Activated CD4-positive, alpha-beta T cell treated with anti-CD3 and anti-CD28 coated beads for 36 hours (primary cell): ENCODE measurements at regions not wholly inside any gene's neighbourhood (a gene's known extent, or its start where the extent isn't known, plus 50 kb on each side); places are given as distances from the start of the nearest gene placed in this dataset.
"Not testable (repeated sequence)": the region's sequence is repeated elsewhere in the genome, so short reads cannot be mapped to it uniquely, and the experiment has no call there.

Source experiments
- ATAC-seq: fragments of 200-7000 bp; cut with Tn5 transposase; one replicate; pipeline ENCODE4 v1.10.0; 2021; ENCODE audit warnings: mild to moderate bottlenecking, moderate library complexity
- CTCF ChIA-PET: fragments of 350-600 bp; sonication (Branson Sonifier 250); formaldehyde crosslinking; loops from one replicate; lab custom pipeline; 2021; ENCODE audit warnings: antibody characterized with exemption; lab: Charles Lee
- POLR2A ChIA-PET: fragments of 350-600 bp; sonication (Branson Sonifier 250); formaldehyde crosslinking; loops from one replicate; lab custom pipeline; 2021; ENCODE audit warnings: antibody characterized with exemption, inconsistent platforms; lab: Charles Lee
- DNase-seq: peaks from one replicate; pipeline ENCODE4 v3.0.0-alpha.2; 2020
- H3K27ac Mint-ChIP-seq: one replicate; pipeline ENCODE4 v1.8.0; 2021; ENCODE audit warnings: mixed read lengths
- H3K27me3 Mint-ChIP-seq: one replicate; pipeline ENCODE4 v1.8.0; 2021; ENCODE audit warnings: mixed read lengths
- H3K36me3 Mint-ChIP-seq: one replicate; pipeline ENCODE4 v1.8.0; 2021; ENCODE audit warnings: low read depth, mixed read lengths
- H3K4me1 Mint-ChIP-seq: one replicate; pipeline ENCODE4 v1.8.0; 2021; ENCODE audit warnings: mixed read lengths
- H3K4me3 Mint-ChIP-seq: one replicate; pipeline ENCODE4 v1.8.0; 2021; ENCODE audit warnings: mild to moderate bottlenecking, moderate library complexity, mixed read lengths
- H3K9me3 Mint-ChIP-seq: one replicate; pipeline ENCODE4 v1.8.0; 2021; ENCODE audit warnings: low read depth, mixed read lengths
- intact Hi-C, 2 experiments: fragments of 100-400 bp; cut with DNase I in 1 of 2; cut with micrococcal nuclease in 1 of 2; formaldehyde crosslinking; loops; one replicate each; pipeline versions ENCODE4 v1.14.2 to v1.15.1; 2022 to 2024; cut with DNase I, micrococcal nuclease

- intact Hi-C loops, result no loop called here
- H3K9me3 Mint-ChIP-seq, result no peaks in the 10 kb centered on the region
- no peak overlapping the region for H3K27ac Mint-ChIP-seq
- no peaks in the 10 kb centered on the region for H3K36me3 Mint-ChIP-seq
- ChIA-PET CTCF (interaction anchor here (0.6 kb wide), 1 partner anchor 107 kb away, joined by 3 read pairs; no protein-coding TSS in a partner anchor), POLR2A (no interaction called here)
- ATAC-seq (no peak), DNase-seq (no peak)
- H3K27me3 Mint-ChIP-seq, result peaks cover 28% of the 10 kb centered on the region
- no peak overlapping the region for H3K4me3 Mint-ChIP-seq
- no peaks in the 10 kb centered on the region for H3K4me1 Mint-ChIP-seq
These were observed 105.4 kb upstream of the LY86 start for GRCh38 chr6:6483168-6483567.

DNA sequence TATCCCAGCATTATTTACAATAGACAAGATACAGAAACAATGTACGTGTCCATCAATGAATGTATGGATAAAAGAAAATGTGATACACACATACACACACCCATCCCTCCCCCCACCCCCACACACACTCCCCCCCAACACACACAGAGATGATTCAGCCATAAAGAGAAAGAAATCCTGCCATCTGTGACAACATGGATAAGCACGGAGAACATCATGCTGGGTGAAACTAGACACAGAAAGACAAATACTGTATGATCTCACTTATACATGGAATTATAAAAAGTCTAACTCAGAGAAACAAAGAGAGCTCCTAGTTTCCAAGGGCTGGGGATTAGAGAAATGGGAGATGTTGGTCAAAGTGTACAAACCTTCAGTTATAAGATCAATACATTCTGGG, 104.8 kb upstream of the LY86 start:
- DNase-seq, result no peak
- Mint-ChIP-seq H3K36me3 (no peaks in the 10 kb centered on the region), H3K4me1 (no peaks in the 10 kb centered on the region), H3K9me3 (no peaks in the 10 kb centered on the region), H3K27me3 (peaks cover 26% of the 10 kb centered on the region), H3K27ac (no peak overlapping the region), H3K4me3 (no peak overlapping the region)
- ChIA-PET CTCF (interaction anchor here (0.6 kb wide), 1 partner anchor 106 kb away, joined by 3 read pairs; no protein-coding TSS in a partner anchor), POLR2A (no interaction called here)
- ATAC-seq, result no peak
- intact Hi-C loops, result no loop called here

- CTCF ChIA-PET, result no interaction called here
- intact Hi-C loops, result no loop called here
- H3K4me1 Mint-ChIP-seq, result no peaks in the 10 kb centered on the region
- ATAC-seq (no peak), DNase-seq (no peak)
- no peak overlapping the region for H3K4me3 Mint-ChIP-seq
- H3K27me3 Mint-ChIP-seq, result peaks cover 22% of the 10 kb centered on the region
- POLR2A ChIA-PET, result no interaction called here
- no peaks in the 10 kb centered on the region for H3K36me3 Mint-ChIP-seq
- H3K27ac Mint-ChIP-seq, result no peak overlapping the region
- no peaks in the 10 kb centered on the region for H3K9me3 Mint-ChIP-seq
These were observed 103.8 kb upstream of the LY86 start for GRCh38 chr6:6484681-6485080.

DNA sequence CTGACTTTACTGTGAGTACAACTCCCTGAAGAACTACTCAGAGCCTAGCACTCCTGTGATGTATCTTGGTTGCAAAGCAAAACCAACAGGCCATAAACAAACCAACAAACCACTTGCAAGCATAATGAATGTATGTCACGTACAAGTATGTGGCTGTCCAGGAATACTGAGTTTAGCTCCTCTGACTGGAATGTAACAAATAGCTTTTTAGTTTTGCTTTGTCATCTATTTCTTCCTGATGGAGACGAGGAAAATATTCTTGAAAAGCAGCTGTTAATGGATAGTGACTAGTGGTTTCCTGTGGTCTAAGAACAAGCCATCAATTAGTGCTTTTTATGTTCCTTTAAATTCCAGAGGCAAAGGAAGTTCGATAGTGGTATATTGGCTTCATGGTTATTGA, 101.9 kb upstream of the LY86 start:
- H3K36me3 Mint-ChIP-seq, result no peaks in the 10 kb centered on the region
- ChIA-PET POLR2A (no interaction called here), CTCF (interaction anchor here (0.5 kb wide), 1 partner anchor 59 kb away, joined by 3 read pairs; no protein-coding TSS in a partner anchor)

DNA sequence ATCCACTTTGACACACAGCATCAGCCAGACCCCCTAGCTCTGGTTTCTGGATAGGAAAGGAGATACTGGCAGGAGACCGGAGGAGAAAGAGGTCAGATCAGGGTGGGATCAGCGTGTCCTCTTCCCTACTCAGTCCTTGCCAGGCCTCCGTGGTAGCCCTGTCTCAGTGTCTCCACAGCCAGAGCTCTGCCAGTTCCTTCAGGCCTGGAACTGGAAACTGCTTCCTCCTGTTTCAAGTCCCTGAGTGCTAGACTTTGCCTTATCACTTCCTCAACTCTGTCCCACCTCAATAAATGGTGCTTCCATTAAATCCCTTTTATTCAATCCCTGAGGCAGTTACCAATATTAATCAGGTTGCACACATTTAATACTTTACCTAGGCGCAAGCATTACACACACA, 96.8 kb upstream of the LY86 start:
- Mint-ChIP-seq H3K4me1 (no peaks in the 10 kb centered on the region), H3K36me3 (no peaks in the 10 kb centered on the region), H3K9me3 (no peaks in the 10 kb centered on the region), H3K4me3 (no peak overlapping the region), H3K27ac (no peak overlapping the region), H3K27me3 (peaks cover 10% of the 10 kb centered on the region)
- ChIA-PET POLR2A (no interaction called here), CTCF (no interaction called here)
- ATAC-seq, result no peak
- no peak for DNase-seq
- intact Hi-C loops, result no loop called here

More for the DNA sequence above, 101.9 kb upstream of the LY86 start:
- H3K9me3 Mint-ChIP-seq, result no peaks in the 10 kb centered on the region
- no peaks in the 10 kb centered on the region for H3K4me1 Mint-ChIP-seq
- no peak overlapping the region for H3K4me3 Mint-ChIP-seq
- H3K27ac Mint-ChIP-seq, result no peak overlapping the region
- intact Hi-C loops, result no loop called here
- DNase-seq (no peak), ATAC-seq (no peak)
- H3K27me3 Mint-ChIP-seq, result peaks cover 14% of the 10 kb centered on the region

- Mint-ChIP-seq H3K27ac (no peak overlapping the region), H3K4me1 (no peaks in the 10 kb centered on the region), H3K27me3 (peaks cover 12% of the 10 kb centered on the region), H3K4me3 (no peak overlapping the region), H3K9me3 (no peaks in the 10 kb centered on the region), H3K36me3 (no peaks in the 10 kb centered on the region)
- DNase-seq, result no peak
- CTCF ChIA-PET, result no interaction called here
- ATAC-seq, result no peak
- intact Hi-C loops, result no loop called here
- POLR2A ChIA-PET, result no interaction called here
These were observed 95.8 kb upstream of the LY86 start for GRCh38 chr6:6492675-6493074.

DNA sequence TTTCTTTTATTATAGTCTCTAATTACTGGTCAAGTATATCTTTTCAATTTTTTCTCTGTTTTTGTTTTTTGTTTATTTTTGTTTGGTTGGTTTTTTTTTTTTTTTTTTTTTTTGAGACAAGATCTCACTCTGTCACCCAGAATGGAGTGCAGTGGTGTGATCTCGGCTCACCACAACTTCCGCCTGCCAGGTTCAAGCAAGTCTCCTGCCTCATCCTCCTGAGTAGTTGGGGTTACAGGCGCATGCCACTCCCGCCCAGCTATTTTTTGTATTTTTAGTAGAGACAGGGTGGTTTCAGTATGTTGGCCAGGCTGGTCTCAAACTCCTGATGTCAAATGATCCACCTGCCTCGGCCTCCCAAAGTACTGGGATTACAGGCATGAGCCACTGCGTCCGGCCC, 94.4 kb upstream of the LY86 start:
- H3K27ac Mint-ChIP-seq, H3K36me3 Mint-ChIP-seq, H3K4me1 Mint-ChIP-seq, POLR2A ChIA-PET, H3K9me3 Mint-ChIP-seq, ATAC-seq, H3K4me3 Mint-ChIP-seq, intact Hi-C loops: not testable (repeated sequence)
- DNase-seq, result peak; percentile 29
- peaks cover 14% of the 10 kb centered on the region for H3K27me3 Mint-ChIP-seq
- CTCF ChIA-PET, result interaction anchor here (1.5 kb wide), 1 partner anchor 1023 kb away, joined by 5 read pairs; no protein-coding TSS in a partner anchor

DNA sequence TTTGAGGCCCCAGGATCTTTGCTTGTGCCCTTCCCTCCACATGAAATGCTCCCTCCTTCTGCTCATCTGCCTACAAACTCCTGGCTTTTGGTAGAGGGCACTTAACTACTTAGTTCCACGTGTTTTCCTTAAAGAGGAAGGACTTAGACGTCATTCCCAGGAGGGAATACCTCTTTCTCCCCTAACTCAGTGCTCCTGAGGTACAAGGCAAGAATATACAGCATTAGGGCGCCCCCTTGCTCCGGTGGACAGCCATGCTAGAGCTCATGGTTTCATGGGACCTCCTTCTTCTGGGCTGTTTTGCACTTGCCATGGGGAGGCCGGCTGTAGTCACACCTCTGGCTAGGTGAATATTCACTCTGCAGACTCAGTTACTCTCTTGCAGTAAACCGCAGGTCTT, 93.8 kb upstream of the LY86 start:
- Mint-ChIP-seq H3K27ac (no peak overlapping the region), H3K4me1 (no peaks in the 10 kb centered on the region), H3K4me3 (no peak overlapping the region), H3K36me3 (no peaks in the 10 kb centered on the region), H3K9me3 (no peaks in the 10 kb centered on the region), H3K27me3 (peaks cover 18% of the 10 kb centered on the region)
- no peak for ATAC-seq
- peak; percentile 67 for DNase-seq
- CTCF ChIA-PET, result interaction anchor here (1.5 kb wide), 1 partner anchor 1023 kb away, joined by 5 read pairs; no protein-coding TSS in a partner anchor
- intact Hi-C loops, result no loop called here
- POLR2A ChIA-PET, result no interaction called here

DNA sequence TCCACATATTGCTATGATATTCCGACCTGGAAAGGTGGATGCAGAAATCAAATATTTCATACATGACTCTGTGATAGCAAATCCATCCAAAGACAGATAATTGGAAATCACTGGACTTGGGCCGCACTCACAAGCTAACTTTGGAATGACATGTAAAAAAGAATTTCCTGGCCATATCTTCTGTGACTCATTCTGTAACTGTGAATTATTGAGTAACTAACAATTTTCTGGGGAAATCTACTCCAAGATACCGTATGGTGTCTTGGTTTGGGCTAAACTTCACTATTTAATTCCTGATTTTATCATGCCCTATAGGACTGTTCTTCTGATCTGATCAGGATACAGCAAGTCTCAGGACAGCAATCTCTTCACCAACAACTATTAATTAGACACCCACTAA, 92.7 kb upstream of the LY86 start:
- intact Hi-C loops, result no loop called here
- ChIA-PET CTCF (interaction anchor here (0.7 to 0.8 kb wide), 2 partner anchors 47 to 438 kb away, joined by 3 read pairs; no protein-coding TSS in a partner anchor), POLR2A (no interaction called here)
- H3K4me1 Mint-ChIP-seq, result no peaks in the 10 kb centered on the region
- H3K36me3 Mint-ChIP-seq, result no peaks in the 10 kb centered on the region
- H3K27me3 Mint-ChIP-seq, result peaks cover 24% of the 10 kb centered on the region
- no peak for ATAC-seq
- H3K27ac Mint-ChIP-seq, result no peak overlapping the region
- H3K4me3 Mint-ChIP-seq, result no peak overlapping the region
- no peaks in the 10 kb centered on the region for H3K9me3 Mint-ChIP-seq
- no peak for DNase-seq

DNA sequence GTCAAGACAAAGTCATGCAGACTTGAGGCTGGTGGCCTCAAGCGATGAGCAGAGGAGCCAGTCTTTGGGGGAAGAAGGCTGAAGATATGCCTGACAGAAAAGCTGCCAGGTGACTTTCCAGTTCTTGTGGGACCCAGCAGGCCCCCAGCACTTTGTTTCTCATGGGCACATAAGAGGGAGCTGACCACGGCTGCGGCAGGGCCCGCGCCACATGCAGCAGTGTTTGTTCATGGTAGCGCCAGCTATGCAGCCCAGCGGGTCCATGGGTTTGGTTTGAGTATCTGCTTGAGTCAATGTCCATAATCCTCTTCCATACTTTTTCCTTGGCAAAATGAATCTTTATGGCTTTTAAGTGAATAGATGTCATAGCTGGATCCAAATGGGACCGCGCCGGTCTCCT, 91.0 kb upstream of the LY86 start:
- H3K27ac Mint-ChIP-seq, result no peak overlapping the region
- peaks cover 24% of the 10 kb centered on the region for H3K27me3 Mint-ChIP-seq
- intact Hi-C loops, result no loop called here
- POLR2A ChIA-PET, result no interaction called here
- no peak for ATAC-seq
- no peaks in the 10 kb centered on the region for H3K36me3 Mint-ChIP-seq
- no peaks in the 10 kb centered on the region for H3K4me1 Mint-ChIP-seq
- no peaks in the 10 kb centered on the region for H3K9me3 Mint-ChIP-seq
- CTCF ChIA-PET, result no interaction called here
- H3K4me3 Mint-ChIP-seq, result no peak overlapping the region
- no peak for DNase-seq

DNA sequence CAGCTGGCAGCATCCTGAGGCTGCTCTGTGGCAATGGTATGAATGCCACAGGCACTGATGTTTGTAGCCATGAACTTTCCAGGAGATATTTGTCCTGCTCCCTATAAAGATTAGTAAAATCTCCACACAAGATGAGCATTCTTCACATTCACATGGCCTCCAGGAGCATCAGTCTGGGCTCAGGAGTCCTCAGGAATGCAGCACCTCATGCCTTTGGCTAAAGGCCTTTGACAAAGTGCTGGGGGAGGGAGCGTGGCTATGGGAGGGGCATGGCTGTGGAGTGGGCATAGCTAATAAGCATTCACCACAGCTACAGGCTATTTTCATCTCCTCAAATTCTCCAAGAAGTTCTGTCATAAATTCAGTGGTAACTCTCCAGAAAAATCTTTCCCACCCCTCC, 90.5 kb upstream of the LY86 start:
- Mint-ChIP-seq H3K9me3 (no peaks in the 10 kb centered on the region), H3K27ac (no peak overlapping the region), H3K4me3 (no peak overlapping the region), H3K4me1 (no peaks in the 10 kb centered on the region), H3K36me3 (no peaks in the 10 kb centered on the region), H3K27me3 (peaks cover 23% of the 10 kb centered on the region)
- DNase-seq (no peak), ATAC-seq (no peak)
- ChIA-PET CTCF (no interaction called here), POLR2A (no interaction called here)
- intact Hi-C loops, result no loop called here

DNA sequence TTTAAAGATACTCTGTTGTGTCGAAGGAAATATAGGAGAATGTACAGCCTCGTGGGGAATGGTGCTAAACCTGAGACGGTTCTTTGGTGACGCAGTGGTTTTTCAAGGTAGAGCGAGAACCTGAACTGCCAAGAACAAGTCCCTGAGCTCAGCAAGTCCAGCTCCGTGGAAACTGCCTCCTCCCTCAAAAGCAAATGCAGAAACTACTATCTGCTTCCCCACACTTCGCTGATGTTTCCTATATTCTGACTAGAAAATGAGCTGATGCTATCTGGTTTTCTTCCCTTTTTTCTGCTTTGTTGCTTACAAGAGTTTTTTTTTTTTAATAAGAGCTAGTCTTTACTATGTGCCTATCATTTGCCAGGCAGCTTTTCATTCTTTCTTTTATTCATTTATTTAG, 85.3 kb upstream of the LY86 start:
- no peaks in the 10 kb centered on the region for H3K4me1 Mint-ChIP-seq
- H3K9me3 Mint-ChIP-seq, result peaks cover 2% of the 10 kb centered on the region
- ATAC-seq (no peak), DNase-seq (no peak)
- H3K27me3 Mint-ChIP-seq, result peaks cover 36% of the 10 kb centered on the region
- POLR2A ChIA-PET, result interaction anchor here (0.5 kb wide), 1 partner anchor 102 kb away, joined by 3 read pairs; no protein-coding TSS in a partner anchor
- intact Hi-C loops, result no loop called here
- CTCF ChIA-PET, result interaction anchor here (1.0 kb wide), 1 partner anchor 63 kb away, joined by 3 read pairs; no protein-coding TSS in a partner anchor
- no peak overlapping the region for H3K27ac Mint-ChIP-seq
- H3K4me3 Mint-ChIP-seq, result no peak overlapping the region
- no peaks in the 10 kb centered on the region for H3K36me3 Mint-ChIP-seq
